ENCODE measurements at regions not wholly inside any gene's neighbourhood (a gene's known extent, or its start where the extent isn't known, plus 50 kb on each side); places are given as distances from the start of the nearest gene placed in this dataset.

DNA sequence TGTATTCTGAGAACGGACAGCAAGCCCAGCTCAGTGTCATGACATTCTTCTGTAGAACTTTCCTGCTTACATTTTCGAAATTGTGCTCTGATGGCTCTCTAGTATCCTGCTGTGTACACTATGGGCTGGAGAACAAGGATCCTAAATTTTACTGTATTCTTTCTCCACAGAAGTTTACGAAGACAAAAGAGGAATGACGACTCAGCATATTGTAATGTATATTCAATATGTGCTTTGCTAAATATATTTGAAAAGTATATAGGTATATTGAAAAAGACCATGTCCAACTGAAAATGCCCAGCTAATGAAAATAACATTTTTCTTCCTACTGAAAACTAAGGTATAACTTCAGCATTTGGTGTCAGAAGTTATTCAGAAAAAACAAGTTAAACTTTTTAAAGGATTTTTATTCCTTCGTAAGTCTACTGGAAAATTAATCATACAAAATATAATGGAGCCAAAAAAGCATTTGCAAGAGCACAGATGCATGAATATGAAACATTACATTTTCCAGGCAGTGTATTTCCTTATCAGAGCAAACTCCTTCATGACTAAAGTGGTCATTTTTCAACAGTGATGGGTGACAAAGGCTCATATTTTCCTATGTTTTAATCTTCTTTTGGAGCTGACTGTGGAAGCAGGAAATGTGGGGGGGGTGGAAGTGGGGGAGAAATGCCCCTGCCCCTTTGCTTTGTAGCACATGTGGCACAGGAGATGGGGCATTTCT, 143.8 kb upstream of the THUMPD2 start:
- TF ChIP-seq, protein P1, sequence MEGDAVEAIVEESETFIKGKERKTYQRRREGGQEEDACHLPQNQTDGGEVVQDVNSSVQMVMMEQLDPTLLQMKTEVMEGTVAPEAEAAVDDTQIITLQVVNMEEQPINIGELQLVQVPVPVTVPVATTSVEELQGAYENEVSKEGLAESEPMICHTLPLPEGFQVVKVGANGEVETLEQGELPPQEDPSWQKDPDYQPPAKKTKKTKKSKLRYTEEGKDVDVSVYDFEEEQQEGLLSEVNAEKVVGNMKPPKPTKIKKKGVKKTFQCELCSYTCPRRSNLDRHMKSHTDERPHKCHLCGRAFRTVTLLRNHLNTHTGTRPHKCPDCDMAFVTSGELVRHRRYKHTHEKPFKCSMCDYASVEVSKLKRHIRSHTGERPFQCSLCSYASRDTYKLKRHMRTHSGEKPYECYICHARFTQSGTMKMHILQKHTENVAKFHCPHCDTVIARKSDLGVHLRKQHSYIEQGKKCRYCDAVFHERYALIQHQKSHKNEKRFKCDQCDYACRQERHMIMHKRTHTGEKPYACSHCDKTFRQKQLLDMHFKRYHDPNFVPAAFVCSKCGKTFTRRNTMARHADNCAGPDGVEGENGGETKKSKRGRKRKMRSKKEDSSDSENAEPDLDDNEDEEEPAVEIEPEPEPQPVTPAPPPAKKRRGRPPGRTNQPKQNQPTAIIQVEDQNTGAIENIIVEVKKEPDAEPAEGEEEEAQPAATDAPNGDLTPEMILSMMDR (IDR thresholded peaks at IDR 0.05), result no peak
- TF ChIP-seq POLR2A (IDR thresholded peaks at IDR 0.05; ENCODE audit: low read depth), result no peak
- TF ChIP-seq POLR2AphosphoS5 (IDR thresholded peaks at IDR 0.05), result no peak
- TF ChIP-seq EP300 (IDR thresholded peaks at IDR 0.05), result no peak

Measured in esophagus muscularis mucosa (tissue), 4 donors.